ENCODE measurements at regions not wholly inside any gene's neighbourhood (a gene's known extent, or its start where the extent isn't known, plus 50 kb on each side); places are given as distances from the start of the nearest gene placed in this dataset.
A peak's percentile ranks its signal among the peaks of the same experiment; 100 is the strongest.

DNA sequence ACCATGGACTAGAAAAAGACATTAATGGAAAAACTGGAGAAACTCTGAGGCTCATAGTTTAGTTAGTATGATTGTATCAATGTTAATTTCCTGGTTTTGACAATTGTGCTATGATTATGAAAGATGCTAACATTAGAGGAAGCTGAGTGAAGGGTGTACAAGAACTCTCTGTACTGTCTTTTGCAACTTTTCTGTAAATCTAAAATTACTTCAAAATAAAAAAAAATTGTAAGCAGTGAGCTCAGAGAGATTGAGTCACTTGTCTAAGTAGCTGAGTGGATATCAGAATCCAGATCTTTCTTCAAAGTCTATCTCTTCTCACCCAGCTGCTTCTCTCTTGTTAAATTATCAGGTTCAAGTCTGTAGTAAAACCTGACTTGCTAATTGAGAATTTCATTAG, 181.1 kb downstream of the PLCE1 start:
- no peaks in the 10 kb centered on the region for H3K4me1 ChIP-seq
- H3K9me3 ChIP-seq (replicated peaks): no peaks in the 10 kb centered on the region
- DNase-seq: no peak
- H3K36me3 ChIP-seq: no peaks in the 10 kb centered on the region
- H3K4me3 ChIP-seq: no peak overlapping the region
- H3K27ac ChIP-seq: no peak overlapping the region
- no peaks in the 10 kb centered on the region for H3K27me3 ChIP-seq

DNA sequence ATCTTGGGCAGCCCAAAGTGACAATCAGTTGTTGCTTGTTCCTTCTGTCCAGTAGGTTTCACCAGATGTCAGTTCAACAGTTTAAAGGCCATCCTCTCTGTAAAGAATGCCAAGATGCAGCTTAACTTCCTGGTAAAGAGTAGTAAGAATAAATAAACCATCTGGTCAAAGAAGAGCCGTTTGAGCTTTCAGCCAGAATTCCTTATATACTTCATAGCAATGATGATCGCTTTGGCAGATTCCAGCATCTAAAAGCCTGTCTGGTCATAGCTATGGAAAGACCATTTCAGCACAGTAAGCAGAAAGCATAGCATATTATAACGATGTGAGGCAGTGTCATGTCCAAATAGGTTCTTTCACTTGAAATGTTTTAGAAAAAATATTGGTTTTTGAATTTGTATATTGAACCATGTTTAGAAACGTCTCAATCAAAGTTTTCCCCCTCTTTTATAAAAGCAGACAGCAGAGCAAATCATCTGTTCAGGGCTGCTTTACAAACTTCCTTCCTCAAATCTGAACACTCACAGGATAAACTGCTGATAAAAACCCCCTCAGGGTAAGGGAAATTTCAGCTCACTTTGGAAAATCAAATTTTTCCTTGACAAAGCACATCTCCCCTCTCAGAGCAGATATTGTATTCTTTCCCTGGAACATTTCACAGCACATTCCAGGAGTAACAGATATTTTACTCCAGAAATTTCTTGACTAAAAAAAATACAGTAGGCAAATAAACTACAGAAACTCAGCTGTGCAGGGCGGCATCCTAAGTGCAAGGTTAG, 184.1 kb downstream of the NOC3L start:
- no peaks in the 10 kb centered on the region for H3K27me3 ChIP-seq

DNA sequence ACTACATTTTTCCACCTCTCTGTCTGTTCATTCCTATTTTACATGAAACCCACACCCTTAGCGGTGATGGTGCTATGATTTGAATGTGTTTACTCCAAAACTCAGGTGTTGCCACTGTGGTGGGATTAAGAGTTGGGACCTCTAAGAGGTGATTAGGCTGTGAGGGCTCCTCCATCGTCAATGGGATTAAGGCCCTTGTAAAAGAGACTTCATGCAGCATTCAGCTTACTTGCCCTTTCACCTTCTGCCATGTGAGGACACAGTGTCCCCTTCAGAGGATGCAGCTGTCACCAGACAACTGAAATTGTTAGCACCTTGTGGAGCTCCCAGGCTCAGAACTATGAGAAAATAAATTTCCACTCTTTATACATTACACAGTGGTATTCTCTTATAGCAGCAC, 182.2 kb downstream of the NOC3L start:
- H3K27me3 ChIP-seq: no peaks in the 10 kb centered on the region
- no peak overlapping the region for H3K27ac ChIP-seq
- DNase-seq: no peak
- no peak overlapping the region for H3K4me3 ChIP-seq
- peaks cover 7% of the 10 kb centered on the region for H3K4me1 ChIP-seq
- H3K9me3 ChIP-seq (replicated peaks): no peaks in the 10 kb centered on the region
- H3K36me3 ChIP-seq: no peaks in the 10 kb centered on the region

More for the DNA sequence above, 184.1 kb downstream of the NOC3L start:
- peaks cover 7% of the 10 kb centered on the region for H3K4me1 ChIP-seq
- H3K4me3 ChIP-seq: no peak overlapping the region
- H3K9me3 ChIP-seq (replicated peaks): no peaks in the 10 kb centered on the region
- no peak overlapping the region for H3K27ac ChIP-seq
- DNase-seq: no peak
- no peaks in the 10 kb centered on the region for H3K36me3 ChIP-seq

DNA sequence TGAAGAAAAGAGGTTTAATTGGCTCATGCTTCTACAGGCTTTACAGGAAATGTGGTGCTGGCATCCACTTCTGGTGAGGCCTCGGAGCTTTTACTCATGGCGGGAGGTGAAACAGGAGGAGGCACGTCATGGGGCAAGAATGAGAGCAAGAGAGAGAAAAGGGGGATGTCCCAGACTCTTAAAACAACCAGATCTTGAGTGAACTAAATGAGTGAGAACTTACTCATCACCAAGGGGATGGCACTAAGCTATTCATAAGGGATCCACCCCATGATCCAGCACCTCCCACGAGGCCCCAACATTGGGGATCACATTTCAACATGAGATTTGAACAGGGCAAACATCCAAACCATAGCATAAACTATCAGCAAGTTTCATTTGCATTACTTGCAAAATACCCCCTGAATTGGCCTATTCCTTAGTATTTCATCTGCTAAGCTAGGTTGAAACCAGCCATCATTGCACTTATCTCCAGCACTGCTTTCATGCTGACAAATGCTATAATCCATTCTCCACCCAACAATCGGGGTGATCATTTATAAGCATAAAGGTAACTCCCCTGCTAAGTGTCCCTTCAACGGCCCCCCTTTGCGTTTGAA, 179.0 kb downstream of the NOC3L start:
- no peaks in the 10 kb centered on the region for H3K36me3 ChIP-seq
- H3K27me3 ChIP-seq: no peaks in the 10 kb centered on the region
- peak; percentile 19 to 25 for DNase-seq
- H3K4me1 ChIP-seq: peaks cover 7% of the 10 kb centered on the region
- no peaks in the 10 kb centered on the region for H3K9me3 ChIP-seq (replicated peaks)
- H3K4me3 ChIP-seq: no peak overlapping the region
- no peak overlapping the region; the same call in 1 of the 2 replicates for H3K27ac ChIP-seq

DNA sequence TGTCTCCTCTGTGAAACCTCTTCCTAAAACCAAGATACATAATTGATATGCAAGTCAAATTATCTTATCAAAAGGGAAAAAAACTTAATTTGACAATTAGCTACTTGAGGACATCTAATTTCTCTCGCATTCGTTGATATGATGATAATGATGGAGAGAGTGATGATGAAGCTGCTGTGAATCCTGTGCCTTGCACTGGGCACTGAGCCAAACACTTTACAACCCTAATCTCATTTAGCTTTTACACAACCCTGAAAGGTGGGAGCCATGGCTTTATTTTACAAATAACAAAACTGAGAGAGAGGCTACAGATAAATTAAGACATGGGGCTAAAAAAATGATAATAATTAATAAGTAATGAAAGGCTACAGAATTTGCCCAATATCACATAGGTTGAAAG, 176.0 kb downstream of the NOC3L start:
- H3K36me3 ChIP-seq: no peaks in the 10 kb centered on the region
- peaks cover 7% of the 10 kb centered on the region for H3K4me1 ChIP-seq
- no peak overlapping the region for H3K27ac ChIP-seq
- H3K27me3 ChIP-seq: no peaks in the 10 kb centered on the region
- no peak overlapping the region for H3K4me3 ChIP-seq
- no peaks in the 10 kb centered on the region for H3K9me3 ChIP-seq (replicated peaks)
- DNase-seq: no peak

DNA sequence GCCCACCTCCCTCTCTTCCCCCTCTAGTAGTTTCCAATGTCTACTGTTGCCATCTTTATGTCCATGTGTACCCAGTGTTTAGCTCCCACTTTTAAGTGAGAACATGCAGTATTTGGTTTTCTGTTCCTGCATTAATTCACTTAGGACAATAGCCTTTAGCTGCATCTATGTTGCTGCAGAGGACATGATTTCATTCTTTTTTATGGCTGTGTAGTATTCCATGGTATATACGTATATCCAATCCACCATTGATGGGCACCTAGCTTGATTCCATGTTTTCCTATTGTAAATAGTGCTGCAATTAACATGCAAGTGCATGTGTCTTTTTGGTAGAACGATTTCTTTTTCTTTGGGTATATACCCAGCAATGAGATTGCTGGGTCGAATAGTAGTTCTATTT, 170.4 kb downstream of the NOC3L start:
- H3K9me3 ChIP-seq (replicated peaks): no peaks in the 10 kb centered on the region
- H3K4me1 ChIP-seq: no peaks in the 10 kb centered on the region; the same call in 1 of the 2 replicates
- H3K27ac ChIP-seq: no peak overlapping the region
- H3K4me3 ChIP-seq: no peak overlapping the region
- no peaks in the 10 kb centered on the region for H3K27me3 ChIP-seq
- no peak for DNase-seq
- H3K36me3 ChIP-seq: no peaks in the 10 kb centered on the region

DNA sequence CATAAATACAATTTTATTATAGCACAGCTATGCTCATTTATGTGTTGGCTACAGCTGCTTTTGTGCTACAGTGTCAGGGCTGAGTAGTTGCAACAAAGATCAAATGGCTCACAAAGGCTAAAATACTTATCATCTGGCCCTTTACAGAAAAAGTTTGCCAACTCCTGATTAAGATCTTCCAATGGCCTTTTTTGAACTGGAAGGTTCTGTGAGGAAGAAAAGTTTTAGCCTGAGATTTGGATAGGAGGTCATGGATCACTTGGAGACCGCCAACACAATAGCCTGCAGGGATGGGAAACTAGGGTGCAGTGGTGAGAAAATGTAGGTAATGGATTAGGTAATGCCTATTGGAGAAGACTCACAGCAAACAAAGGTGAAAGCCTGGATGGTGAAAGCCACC, 169.8 kb downstream of the NOC3L start:
- no peaks in the 10 kb centered on the region for H3K9me3 ChIP-seq (replicated peaks)
- no peaks in the 10 kb centered on the region for H3K27me3 ChIP-seq
- no peaks in the 10 kb centered on the region; the same call in 1 of the 2 replicates for H3K4me1 ChIP-seq
- H3K4me3 ChIP-seq: no peak overlapping the region
- no peak overlapping the region for H3K27ac ChIP-seq
- no peak for DNase-seq
- no peaks in the 10 kb centered on the region for H3K36me3 ChIP-seq

DNA sequence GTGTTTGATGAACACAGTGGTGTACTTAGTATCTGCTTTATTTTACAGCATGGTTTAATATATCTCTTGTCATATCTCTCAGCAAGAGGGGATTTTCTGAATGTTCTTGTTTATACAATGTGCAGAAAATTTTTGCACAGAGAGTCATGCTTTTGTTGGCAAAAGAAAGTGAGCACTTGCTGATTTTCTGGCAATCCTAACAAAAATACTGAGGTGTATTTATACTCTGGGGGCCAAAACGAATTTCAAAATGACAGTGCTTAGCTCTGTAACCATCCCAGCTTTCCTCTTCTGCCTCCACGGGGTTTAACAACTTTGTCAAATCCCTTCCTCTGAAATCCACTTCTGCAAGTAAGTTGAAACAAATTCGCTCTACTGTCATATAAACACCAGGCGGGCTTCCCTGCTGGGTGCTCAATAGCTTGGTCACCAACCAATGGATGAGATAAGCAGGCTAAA, 169.2 kb downstream of the NOC3L start:
- Histone ChIP-seq H3K27ac (no peak overlapping the region), H3K36me3 (no peaks in the 10 kb centered on the region)
- DNase-seq: no peak

DNA sequence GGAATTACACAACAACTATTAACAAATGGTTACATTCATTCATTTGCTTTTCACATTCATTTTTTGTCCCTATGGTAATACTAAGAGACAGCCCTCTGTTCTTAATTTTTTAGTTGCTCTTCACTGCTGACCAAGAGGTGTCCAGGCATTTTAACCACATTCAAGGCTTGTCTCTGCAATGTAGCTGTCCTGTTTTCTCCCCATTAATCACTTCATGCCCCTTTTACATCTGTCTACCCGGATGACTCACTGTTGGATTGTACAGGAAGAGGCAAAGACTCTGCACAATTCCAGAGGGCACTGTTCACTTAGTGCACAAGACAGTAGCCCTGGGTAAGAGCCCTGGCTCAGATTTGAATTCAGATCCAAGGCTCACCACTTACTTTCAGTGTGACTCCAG, 168.5 kb downstream of the NOC3L start:
- Histone ChIP-seq H3K4me3 (no peak overlapping the region), H3K27ac (no peak overlapping the region), H3K9me3 (replicated peaks) (no peaks in the 10 kb centered on the region), H3K4me1 (no peaks in the 10 kb centered on the region; the same call in 1 of the 2 replicates), H3K36me3 (no peaks in the 10 kb centered on the region), H3K27me3 (no peaks in the 10 kb centered on the region)
- DNase-seq: peak; percentile 25 to 41

More for the DNA sequence above, 169.2 kb downstream of the NOC3L start:
- Histone ChIP-seq H3K27me3 (no peaks in the 10 kb centered on the region), H3K4me3 (no peak overlapping the region), H3K9me3 (replicated peaks) (no peaks in the 10 kb centered on the region), H3K4me1 (no peaks in the 10 kb centered on the region; the same call in 1 of the 2 replicates)

DNA sequence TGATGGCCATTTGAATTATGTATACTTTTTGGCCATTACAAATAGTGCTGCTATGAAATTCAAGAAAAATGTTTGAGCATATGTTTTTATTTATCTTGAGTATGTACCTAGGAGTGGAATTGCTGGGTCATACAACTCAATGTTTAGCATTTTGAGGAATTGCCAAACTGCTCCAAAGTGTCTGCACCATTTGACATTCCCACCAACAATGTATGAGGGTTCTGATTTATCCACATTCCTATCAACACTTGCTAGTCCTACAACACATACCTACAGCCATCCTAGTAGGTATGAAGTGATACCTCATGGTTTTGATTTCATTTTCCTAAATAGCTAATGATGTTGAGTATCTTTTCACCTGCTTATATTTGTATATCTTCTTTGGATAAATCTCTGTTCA, 165.5 kb downstream of the NOC3L start:
- no peak for DNase-seq
- H3K36me3 ChIP-seq: no peaks in the 10 kb centered on the region
- no peaks in the 10 kb centered on the region for H3K27me3 ChIP-seq
- H3K4me1 ChIP-seq: no peaks in the 10 kb centered on the region; the same call in 1 of the 2 replicates
- no peak overlapping the region for H3K4me3 ChIP-seq
- no peaks in the 10 kb centered on the region for H3K9me3 ChIP-seq (replicated peaks)
- no peak overlapping the region for H3K27ac ChIP-seq

DNA sequence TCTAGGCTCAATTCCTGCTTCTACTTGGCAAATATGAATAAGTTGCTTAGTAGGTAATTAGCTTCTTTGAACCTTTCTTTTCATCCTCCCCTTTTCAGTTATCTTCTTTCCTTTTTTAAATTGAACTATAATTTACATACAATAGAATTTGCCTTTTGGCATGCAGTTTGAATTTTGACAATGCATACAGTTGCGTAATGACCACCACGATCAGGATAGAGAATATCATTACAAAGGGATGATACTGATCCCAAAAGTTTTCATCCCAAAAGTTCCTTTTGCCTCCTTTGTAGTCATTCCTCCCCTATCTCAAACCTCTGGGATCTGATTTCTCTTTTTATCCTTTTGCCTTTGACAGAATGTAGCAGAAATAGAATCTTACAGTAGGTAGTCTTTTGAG, 164.4 kb downstream of the NOC3L start:
- no peak for DNase-seq
- H3K27me3 ChIP-seq: no peaks in the 10 kb centered on the region
- no peaks in the 10 kb centered on the region for H3K9me3 ChIP-seq (replicated peaks)
- no peak overlapping the region for H3K4me3 ChIP-seq
- H3K4me1 ChIP-seq: no peaks in the 10 kb centered on the region; the same call in 1 of the 2 replicates
- H3K27ac ChIP-seq: no peak overlapping the region
- no peaks in the 10 kb centered on the region for H3K36me3 ChIP-seq

DNA sequence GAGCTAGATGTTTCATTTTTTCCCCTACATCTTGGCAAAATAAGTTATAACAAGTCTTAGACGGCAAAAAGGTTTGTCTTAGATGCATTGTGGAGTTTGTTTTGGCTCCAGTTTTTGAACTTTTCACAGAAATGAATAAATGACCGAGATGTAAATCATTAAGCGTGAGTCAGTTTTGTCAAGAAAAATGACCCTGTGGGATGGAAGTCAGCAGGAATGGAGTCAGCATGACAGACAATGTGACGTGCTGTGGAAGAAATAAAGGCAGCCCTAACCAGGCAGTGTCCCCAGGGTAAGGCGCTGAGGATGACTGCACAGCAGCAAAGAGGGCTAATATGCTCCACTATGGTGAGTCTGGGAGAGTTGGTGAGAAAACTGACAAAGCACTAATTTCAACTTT, 163.2 kb downstream of the NOC3L start:
- no peak overlapping the region for H3K4me3 ChIP-seq
- no peak for DNase-seq
- no peaks in the 10 kb centered on the region for H3K27me3 ChIP-seq
- no peaks in the 10 kb centered on the region for H3K4me1 ChIP-seq
- no peak overlapping the region for H3K27ac ChIP-seq
- H3K36me3 ChIP-seq: no peaks in the 10 kb centered on the region
- H3K9me3 ChIP-seq (replicated peaks): no peaks in the 10 kb centered on the region

DNA sequence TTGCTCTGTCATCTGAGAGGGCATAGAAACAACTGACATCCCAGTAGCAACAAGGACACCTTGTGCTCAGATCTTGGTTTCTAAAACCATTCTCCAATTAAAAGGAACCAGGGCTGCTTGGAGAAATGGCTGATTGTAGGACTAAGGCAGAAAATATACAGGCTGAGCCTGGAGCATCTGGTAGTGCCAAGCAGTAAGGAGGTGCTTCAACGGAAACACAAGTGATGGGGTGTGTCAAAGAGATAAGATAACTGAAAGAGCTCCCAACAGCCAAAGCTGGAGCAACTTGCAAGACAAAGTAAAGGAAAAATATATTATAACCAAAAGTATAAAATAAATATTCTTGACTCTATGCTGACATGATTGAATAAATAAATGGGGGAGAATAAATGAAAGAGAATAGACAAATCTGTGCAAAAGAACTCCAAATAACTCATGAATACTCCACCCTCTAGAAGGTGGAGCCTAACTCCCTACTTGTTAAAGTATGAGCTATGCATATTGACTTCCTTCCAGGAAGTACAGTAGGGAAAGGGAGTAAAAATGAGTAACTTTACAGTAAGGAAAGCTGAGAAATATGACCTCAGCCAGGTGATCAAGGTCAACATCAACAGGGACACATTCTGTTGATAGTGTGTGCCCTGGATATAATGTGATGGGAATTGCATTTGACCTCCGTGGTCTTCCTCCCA, 162.4 kb downstream of the NOC3L start:
- peaks cover 5% of the 10 kb centered on the region for H3K4me1 ChIP-seq
- DNase-seq: no peak
- no peaks in the 10 kb centered on the region for H3K9me3 ChIP-seq (replicated peaks)
- no peaks in the 10 kb centered on the region for H3K27me3 ChIP-seq
- no peaks in the 10 kb centered on the region for H3K36me3 ChIP-seq
- H3K27ac ChIP-seq: no peak overlapping the region
- H3K4me3 ChIP-seq: no peak overlapping the region

DNA sequence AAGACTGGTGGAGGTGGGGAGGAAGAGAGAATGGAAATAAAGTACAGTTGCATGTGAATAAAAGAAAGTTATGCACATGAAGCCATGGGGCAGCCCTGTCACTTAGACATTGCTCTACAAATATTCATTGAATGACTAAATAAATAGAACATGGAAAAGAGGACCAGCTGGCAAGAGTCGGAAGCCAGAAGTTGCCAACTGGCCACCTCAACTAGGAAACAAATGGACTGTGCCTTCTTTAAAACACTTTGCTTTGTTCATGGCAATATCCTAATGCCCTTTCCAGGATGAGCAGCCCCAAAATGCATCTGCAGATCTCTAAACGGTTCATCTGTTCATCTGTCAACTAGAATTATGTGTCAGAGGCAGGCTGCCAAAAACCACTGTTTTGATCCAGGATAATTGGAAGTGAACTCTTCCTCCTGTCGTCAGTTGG, 157.3 kb downstream of the NOC3L start:
- H3K27me3 ChIP-seq: no peaks in the 10 kb centered on the region
- H3K4me1 ChIP-seq: peaks cover 18% of the 10 kb centered on the region
- no peak overlapping the region for H3K4me3 ChIP-seq
- DNase-seq: peak; percentile 18 to 45
- H3K9me3 ChIP-seq (replicated peaks): no peaks in the 10 kb centered on the region
- no peak overlapping the region for H3K27ac ChIP-seq
- H3K36me3 ChIP-seq: no peaks in the 10 kb centered on the region

DNA sequence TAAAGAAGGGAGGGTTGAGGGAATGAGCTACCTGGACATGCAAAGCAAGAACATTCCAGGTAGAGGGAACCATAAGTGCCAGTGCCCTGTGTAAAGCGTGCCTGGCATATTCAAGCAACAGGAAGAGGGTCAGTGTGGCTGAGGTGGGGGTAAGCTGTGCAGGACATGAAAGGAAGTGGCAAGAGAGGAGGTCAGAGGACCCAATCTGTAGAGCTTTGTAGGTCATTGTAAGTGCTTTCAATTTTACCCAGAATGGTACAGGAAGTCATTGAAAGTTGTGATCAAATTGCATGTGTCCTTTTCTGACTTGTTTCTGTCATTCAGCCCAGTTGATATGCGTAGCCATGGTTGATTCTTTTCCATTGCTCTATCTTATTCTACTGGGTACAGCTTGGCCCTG, 156.6 kb downstream of the NOC3L start:
- Histone ChIP-seq H3K27ac (no peak overlapping the region), H3K4me3 (no peak overlapping the region), H3K4me1 (peaks cover 26% of the 10 kb centered on the region), H3K9me3 (replicated peaks) (no peaks in the 10 kb centered on the region), H3K36me3 (no peaks in the 10 kb centered on the region), H3K27me3 (no peaks in the 10 kb centered on the region)
- no peak for DNase-seq
